Stimulated activated CD8-positive, alpha-beta memory T cell treated with anti-CD3 and anti-CD28 coated beads, Interleukin-2, amount 100 ng/mL, for 48 hours (primary cell): ENCODE measurements at regions not wholly inside any gene's neighbourhood (a gene's known extent, or its start where the extent isn't known, plus 50 kb on each side); places are given as distances from the start of the nearest gene placed in this dataset.
"Not testable (repeated sequence)": the region's sequence is repeated elsewhere in the genome, so short reads cannot be mapped to it uniquely, and the experiment has no call there.

ENCODE experiments used
- DNase-seq, 2 donors: peaks; one replicate each; pipeline ENCODE4 v3.0.0-alpha.2; 2020; ENCODE audit warnings: low read depth in 2 of 2

DNA sequence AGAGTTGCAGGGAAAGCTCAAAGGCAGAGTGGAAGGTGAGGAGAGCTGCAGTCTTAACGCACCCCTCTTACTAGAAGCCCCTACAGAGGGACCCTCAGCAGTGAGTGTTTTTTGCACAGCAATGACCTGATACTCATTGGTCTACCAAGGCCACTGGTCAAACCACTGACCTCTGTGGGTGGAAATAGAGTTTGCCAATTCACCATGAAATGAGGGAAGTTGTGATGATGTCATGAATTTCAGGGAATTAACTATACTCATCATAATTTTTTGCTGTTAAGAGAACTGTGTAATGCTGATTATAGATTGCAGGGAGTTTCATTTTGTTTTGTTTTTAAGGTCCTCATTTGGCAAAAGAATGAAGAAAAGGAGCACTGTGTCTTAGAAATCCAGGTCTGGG lies 101.7 kb upstream of the SMAD3 start:
- DNase-seq: no peak

DNA sequence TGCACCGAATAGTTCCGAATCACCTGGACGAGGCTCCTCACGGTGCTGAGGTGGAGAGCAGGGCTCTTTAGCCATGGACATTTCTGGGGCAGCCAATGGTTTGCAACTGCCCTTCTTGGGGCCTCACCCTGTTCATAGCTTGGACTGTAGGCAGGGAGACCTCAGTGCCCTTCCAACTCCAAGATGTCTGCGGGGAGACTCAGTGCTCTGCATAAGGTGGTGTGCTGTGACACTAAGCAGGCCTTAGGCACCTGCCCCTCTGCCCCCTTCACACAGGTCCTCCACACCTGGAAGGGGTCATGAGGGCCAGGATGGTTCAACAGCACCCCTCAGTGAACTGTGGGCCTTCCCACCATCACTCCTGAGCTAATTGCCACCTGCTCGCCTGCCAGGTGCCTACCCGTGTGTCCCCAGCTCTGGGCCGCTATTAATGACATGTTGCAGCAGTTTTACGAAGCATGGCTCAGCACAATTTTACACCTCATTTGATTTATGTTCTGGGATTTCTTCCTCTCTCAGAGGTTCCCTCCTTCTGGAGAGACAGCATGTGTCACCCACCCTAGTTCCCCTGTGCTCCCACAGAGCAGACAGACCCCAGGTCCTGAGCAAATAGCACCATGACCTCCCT lies 101.2 kb upstream of the SMAD3 start:
- DNase-seq: no peak

DNA sequence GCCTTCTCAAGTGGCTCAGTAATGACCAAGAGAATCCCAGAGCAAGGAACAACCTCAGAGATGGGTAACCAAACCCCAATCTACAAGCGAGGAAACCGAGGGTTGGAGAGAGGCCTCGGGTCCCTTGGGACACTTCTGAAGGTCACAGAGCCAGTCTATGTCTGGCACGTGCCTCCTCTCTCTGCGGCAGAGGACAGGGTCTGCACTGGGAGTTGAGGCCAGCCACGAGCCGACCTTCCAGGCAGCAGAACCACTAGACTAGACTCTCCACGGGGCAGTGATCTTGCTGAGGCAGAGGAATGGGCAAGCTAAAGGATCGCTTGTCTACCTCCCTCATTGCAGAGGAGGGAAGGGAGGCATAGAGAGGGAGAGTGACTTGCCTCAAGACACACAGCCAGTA lies 100.6 kb upstream of the SMAD3 start:
- DNase-seq: no peak

DNA sequence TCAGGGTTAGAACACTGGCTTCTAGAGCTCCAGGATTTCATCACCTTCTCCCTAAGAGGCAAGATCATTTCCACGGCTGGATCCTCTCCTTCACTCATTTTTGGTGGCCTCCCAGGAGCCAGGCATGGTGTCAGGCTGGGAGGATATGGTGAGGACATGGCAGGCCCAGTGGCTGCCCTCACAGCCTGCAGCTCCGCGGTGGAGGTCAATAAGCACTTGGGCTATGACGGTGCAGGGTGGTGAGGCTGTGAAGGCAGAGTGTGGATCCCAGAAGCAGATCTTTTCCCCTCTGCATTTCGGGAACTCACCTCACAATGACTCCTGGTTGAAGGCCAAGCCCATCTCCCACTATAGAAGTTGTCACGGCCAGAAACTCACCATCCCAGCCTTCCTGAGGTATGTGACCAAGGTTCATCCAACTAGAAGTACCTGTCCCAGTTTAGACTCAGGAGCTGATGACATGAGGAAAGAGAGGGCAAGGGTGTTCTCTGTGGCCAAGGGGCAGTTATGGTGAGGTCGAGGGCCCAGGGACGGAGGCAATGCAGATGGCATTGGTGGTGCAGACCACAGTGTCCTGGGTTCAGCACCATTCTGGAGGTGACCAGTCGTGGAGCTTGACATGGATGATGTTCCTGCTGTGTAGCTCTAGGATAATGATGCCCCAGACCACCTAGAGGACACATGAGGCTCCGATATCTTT lies 100.1 kb upstream of the SMAD3 start:
- DNase-seq: no peak

DNA sequence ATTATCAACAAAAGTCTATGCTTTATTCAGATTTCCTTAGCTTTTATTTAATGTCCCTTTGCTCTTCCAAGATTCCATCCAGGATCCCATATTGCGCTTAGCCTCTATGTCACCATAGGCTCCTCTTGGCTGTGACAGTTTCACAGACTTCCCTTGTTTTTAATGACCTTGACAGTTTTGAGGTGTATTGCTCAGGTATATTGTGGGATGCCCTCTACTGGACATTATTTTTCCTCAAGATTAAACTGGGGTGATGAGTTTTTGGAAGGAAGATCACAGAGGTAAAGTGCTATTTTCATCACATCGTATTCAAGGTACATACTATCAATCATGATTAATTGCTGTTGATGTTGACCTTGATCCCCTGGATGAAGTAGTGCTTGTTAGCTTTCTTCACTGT lies 99.1 kb upstream of the SMAD3 start:
- DNase-seq: no peak

DNA sequence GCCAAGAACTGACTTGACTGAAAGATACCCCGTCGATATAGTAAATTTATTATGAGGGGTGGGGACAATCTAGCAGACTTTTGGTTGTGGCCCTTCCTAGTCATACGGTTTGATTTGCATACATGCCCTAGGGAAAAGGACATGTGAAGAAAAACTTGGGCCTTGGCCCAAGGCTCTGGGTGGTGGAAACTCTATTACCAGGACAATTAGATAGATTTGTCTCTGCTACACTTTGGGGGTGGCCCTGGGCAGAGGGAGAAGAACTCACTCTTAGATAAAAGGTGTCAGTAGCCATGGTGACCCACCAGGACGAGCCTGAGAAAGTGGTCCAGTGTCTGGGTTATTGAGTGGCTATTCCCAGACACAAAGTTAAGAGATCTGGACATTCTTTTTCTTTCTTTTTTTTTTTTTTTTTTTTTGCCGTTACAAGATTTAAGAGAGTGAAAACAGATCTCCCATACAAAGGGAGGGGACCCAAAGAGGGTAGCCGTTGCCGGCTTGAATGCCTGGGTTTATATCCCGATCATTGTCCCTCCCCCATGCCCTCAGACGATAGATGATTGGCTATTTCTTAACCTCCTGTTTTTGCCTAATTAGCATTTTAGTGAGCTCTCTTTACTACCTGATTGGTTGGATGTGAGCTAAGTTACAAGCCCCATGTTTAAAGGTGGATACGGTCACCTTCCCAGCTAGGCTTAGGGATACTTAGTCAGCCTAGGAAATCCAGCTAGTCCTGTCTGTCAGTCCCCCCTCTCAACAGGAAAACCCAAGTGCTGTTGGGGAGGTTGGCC lies 96.4 kb upstream of the SMAD3 start:
- DNase-seq: no peak

DNA sequence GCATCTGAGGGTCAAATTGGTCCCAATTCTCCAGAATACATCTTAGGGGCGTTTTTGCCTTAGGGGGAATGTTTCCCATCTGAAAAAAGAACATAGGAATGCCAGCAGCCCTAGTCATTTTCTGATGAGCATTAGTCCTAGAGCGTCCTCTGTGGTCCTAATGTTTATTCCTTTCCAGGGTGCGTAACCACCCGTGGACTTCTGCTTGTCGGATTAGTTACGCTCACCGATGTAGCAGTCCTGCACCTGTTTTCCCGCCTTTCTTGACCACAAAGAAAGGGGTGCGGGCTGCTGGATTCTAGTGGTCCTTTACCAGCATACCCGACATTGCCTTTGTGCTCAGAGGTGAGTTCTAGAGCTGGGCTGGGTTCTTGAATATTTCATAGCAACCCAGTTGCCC lies 91.3 kb upstream of the SMAD3 start:
- not testable (repeated sequence) for DNase-seq

DNA sequence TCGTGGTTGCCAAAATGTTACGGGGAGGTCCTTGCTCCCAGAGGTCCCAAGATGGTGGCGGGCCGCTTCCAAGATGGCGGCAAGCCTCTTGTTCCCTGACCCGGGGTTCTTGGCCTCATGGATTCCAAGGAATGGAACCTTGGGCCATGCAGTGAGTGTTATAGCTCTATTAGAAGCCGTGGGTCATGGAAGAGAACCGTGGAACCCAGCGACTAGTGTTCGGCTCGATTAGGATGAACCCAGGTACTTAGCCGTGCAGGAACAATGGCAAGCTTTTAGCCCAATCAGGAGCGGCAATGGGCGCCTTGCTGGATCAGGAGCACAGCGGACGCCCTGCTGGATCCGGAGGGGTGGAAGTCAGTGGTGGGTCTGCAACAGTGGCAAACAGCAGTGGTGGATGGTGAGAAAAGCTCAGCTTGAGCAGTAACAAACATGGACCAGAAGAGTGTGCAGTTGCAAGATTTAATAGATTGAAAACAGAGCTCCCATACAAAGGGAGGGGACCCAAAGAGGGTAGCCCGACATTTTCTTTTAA lies 89.2 kb upstream of the SMAD3 start:
- not testable (repeated sequence) for DNase-seq

DNA sequence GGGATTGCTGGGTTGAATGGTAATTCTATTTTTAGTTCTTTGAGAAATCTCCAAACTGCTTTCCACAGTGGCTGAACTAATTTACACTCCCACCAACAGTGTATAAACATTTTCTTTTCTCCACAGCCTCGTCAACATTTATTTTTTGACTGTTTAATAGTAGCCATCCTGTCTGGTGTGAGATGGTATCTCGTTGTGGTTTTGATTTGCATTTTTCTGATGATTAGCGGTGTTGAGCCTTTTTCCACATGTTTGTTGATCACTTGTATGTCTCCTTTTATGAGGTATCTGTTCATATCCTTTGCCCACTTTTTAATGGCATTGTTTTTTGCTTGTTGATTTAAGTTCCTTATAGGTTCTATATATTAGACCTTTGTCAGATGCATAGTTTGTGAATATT lies 85.1 kb upstream of the SMAD3 start:
- DNase-seq: not testable (repeated sequence)

DNA sequence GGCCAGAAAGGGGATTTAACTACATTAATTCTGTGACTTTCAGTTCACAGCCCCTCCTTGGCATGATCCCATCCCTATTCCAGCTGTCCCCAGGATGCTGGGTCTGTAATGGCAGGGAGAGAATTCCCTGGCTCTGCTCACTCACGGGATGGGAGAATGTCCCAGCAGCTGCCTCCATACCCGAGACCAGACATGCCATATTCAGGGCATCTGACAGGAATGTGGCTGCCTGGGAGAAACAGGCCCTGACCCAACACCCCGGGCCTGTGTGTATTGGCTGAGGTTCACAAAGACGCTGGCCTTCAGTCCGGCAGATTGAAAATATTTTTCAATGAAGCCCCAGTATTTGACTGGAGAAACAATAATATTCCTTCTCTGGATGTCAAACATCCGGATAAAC lies 83.6 kb upstream of the SMAD3 start:
- no peak for DNase-seq

DNA sequence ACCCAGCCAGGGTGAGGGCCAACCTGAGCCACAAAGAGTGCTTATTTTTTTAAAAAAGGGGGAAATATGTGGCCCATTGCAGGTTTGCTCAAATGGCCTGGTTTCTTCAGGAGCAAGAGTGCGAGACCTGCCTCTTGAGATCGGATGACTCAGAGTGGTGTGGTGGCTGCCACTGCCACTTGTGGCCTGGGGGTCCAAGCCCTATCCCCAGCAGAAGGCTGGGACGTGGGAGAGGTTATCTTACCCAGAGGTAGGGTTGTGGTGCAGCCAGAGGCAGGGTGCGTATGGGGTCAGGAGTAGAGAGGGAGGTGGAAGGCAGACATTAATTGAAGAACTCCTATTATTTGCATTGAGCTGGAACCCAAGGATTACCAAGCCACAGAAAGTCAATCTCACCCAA lies 83.2 kb upstream of the SMAD3 start:
- DNase-seq: no peak

DNA sequence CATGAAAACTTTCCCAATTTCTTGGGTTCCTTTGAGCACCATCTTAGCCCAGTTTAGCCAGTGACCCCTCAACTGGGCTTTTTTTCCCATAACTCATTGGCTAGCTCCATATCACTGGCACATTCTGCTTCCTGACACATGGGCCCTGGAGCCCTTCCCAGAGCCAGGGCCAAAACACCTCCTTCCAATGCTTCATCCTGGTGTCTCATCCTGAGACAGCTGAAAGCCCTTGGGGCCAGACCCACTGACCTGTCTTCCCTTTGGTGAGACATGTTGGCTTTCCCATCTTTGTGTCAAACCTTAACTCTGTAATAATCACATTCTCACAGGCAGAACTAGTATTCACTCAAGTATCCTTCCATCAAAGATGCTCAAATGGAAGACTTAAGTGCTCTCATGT lies 82.6 kb upstream of the SMAD3 start:
- no peak for DNase-seq

DNA sequence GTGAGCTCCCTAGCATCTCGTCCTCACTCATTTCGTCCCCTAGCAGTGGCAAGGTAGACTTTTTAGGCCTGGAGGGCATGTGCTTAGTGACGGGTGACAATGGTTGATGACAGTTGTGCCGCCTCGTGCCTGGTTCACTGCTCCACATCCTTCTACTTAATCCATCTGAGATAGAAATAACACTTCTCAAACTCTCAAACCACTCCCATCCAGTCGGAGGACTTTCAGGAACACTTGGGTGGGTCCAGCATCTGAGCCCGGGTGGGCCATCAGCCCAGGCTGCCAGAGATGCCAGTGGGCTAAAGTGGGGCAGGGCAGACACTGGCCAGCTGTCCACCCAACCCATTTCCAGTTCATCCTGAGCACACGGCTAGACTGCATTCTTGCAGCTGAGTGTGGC lies 79.7 kb upstream of the SMAD3 start:
- DNase-seq: no peak

DNA sequence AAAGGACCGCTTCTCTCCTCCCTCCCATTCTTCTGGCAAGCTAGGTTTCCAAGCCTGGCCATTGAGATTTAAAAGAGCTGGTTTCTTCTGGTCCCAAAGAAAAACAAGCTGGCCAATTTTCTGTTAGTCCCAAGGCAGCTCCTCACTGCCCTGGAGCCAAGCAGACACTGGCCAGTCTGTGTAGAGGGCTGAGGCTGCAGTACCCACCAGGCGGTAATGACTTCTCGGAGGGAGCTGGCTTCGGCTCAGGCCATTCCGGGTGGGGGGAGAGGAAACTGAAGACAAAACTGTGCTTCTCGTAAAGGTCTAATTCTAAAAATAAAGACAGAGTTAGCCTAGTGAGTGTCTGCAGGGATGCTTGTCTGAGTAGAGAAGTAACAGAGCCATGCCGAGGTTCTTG lies 78.5 kb upstream of the SMAD3 start:
- no peak for DNase-seq

DNA sequence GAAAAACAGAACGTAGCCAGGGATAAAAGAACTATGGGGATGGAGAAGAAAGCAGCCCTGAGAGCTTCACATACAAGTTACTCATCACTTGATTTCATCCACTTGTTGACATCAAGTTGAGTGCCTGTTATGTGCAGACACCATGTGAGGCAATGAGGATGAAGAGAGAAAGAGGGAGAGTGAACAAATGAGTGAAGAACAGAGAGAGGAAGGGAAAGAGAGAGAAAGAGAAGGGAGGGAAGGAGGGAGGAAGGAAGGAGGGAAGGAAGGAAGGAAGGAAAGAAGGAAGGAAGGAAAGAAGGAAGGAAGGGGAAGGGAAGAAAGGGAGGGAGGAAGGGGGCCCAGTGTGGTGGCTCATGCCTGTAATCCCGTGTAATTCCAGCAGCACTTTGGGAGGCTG lies 72.3 kb upstream of the SMAD3 start:
- DNase-seq: no peak

DNA sequence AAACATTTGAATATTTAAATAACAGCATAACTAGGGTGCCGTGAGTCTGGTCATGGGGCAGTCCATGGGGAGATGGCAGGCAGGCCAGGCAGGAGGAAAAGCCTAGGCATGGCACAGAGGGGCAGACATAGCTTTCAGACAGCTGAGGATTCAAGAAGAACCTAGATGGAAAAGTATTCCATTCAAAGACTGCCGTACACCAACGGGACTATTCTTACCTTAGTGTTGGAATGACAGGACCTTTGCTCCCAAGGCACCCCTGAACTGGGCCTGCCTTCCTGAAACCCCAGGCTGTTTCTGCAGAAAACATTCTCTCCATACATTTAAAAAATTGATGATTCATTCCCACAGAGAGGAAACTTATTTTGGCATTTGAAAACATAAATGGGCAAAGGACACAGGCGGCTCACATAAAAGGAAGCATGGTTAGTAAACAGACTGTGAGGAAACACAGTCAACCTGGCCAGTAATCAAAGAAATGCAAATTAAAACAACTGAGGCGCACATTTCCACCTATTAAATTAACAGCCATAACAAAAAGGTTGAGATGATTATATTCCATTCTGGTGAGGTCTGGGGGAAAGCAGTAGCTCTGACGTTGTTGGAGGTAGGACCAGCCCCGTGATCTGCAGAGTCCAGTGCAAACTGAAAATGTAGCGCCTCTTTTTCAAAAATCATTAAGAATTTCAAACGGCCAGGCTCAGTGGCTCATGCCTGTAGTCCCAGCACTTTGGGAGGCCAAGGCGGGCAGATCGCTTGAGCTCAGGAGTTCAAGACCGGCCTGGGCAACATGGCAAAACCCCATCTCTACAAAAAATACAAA lies 71.3 kb upstream of the SMAD3 start:
- no peak for DNase-seq

DNA sequence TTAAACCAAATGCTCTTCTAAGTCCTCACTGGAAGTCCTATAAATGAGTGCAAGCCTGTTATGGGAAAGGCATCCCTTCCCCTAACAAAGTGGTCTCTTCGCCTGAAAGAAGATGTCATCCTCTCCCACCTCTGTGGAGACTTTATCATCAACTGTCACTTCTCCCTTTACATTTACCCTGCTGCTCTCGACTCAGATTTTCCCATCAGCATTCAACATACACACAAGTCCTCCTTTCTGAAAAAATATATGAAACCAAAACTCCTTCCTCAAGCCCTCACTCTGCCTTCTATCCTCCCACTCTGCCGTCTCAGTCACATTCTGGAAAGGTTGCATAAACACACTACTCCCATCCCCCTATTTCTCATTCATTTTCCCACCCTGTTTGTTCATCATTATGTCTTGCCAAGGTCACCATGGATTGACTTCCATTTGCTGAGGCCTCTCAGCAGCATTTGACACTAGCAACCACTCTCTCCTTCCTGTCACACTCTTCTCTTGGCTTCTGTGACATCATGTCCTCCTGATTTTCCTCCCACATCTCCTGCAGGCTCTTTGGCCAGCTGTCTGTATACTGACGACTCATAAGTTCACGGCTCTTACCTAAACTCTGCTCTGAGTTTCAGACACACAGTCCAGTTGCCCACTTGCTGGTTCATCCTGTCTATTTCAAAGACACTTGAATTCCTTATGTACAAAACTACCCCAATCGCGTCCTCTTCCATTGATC lies 70.3 kb upstream of the SMAD3 start:
- DNase-seq: no peak

DNA sequence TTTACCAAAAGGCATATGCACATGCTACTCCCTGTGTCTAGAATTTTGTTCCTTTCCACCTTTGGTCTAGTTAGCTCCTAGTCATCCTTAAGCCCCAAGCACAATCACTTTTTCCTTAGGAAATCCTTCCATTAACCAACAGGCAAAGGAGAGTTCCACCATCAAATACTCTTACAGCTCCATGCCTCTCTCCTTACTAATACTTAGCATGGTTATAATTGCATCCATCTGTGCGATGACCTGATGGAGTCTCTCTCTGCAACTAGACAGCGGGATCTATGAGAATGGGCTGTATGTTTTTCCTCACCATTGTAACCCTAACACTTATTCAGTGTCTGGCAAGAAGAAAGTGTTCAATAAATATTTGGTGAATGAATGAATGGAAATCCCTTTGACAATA lies 69.3 kb upstream of the SMAD3 start:
- DNase-seq: no peak

DNA sequence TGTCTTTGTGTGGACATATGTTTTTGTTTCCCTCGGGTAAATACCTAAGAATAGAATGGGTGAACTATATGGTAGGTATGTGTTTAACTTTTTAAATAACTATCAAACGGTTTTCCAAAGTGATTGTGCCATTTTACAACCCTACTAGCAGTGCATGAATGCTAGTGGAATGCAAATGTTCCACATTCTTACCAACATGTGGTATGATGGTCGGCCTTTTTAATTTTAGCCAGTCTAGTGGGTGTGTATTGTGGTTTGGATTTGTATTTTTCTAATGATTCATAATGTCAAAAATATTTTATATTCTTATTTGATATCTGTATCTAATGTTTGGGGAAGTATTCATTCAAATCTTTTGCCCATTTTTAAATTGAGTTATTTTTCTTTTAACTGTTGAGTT lies 68.2 kb upstream of the SMAD3 start:
- no peak for DNase-seq

DNA sequence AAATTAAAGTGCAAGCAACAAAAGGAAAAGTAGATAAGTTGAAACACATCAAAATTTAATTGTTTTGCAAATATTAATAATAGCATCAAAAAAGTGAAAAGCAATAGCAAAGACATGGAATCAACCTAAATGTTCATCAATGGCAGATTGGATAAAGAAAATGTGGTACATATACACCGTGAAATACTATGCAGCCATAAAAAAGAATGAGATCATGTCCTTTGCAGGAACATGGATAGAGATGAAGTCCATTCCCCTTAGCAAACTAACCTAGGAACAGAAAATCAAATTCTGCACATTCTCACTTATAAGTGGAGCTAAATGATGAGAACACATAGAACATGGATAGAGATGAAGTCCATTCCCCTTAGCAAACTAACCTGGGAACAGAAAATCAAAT lies 67.2 kb upstream of the SMAD3 start:
- DNase-seq: not testable (repeated sequence)
